CD14-positive monocyte (primary cell): ENCODE measurements at regions not wholly inside any gene's neighbourhood (a gene's known extent, or its start where the extent isn't known, plus 50 kb on each side); places are given as distances from the start of the nearest gene placed in this dataset.

ENCODE experiments used
- DNase-seq, 3 donors: peaks; one replicate each; pipeline ENCODE4 v3.0.0-alpha.2; 2011 to 2022
- H2AFZ ChIP-seq: 2 replicates; pipeline ENCODE4 v1.6.0; 2012; ENCODE audit warnings: mild to moderate bottlenecking, low read depth, low read length, inconsistent platforms; ENCODE audit not compliant: insufficient read depth, poor library complexity, severe bottlenecking
- H3K27ac ChIP-seq, 2 donors: 1 replicate in 1 of 2; 2 replicates in 1 of 2; pipeline ENCODE4 v1.5.1; 2012 to 2013; ENCODE audit warnings: low read length in 2 of 2, control low read depth in 1 of 2, inconsistent platforms in 1 of 2, low read depth in 1 of 2, mild to moderate bottlenecking in 1 of 2
- H3K27me3 ChIP-seq, 2 donors: one replicate each; pipeline versions ENCODE4 v1.6.0 to v1.6.1; 2011 to 2013; ENCODE audit warnings: low read length in 2 of 2; ENCODE audit not compliant: control insufficient read depth in 2 of 2, insufficient read depth in 2 of 2
- H3K36me3 ChIP-seq, 2 donors: replicated peaks in 1 of 2; 1 replicate in 1 of 2; 2 replicates in 1 of 2; pipeline versions ENCODE4 v1.5.1 to v1.6.1; 2012 to 2013; ENCODE audit warnings: low read length in 2 of 2, control low read depth in 1 of 2, inconsistent platforms in 1 of 2, mild to moderate bottlenecking in 1 of 2; ENCODE audit not compliant: insufficient read depth in 2 of 2, control insufficient read depth in 1 of 2
- H3K4me1 ChIP-seq, 2 donors: 1 replicate in 1 of 2; 2 replicates in 1 of 2; pipeline versions ENCODE4 v1.5.1 to v1.6.1; 2012 to 2013; ENCODE audit warnings: low read length in 2 of 2, control low read depth in 1 of 2, inconsistent platforms in 1 of 2, mild to moderate bottlenecking in 1 of 2, moderate library complexity in 1 of 2; ENCODE audit not compliant: insufficient read depth in 2 of 2, control insufficient read depth in 1 of 2
- H3K4me2 ChIP-seq: replicated peaks from 2 replicates; pipeline ENCODE3; 2012; ENCODE audit warnings: low read length, moderate library complexity, mild to moderate bottlenecking; ENCODE audit not compliant: poor library complexity, severe bottlenecking; ENCODE audit errors: extremely low read depth
- H3K4me3 ChIP-seq, 3 experiments: fragments of 200-600 bp in 1 of 3; sonication (generic) in 1 of 3; replicated peaks in 1 of 3; 1 replicate in 2 of 3; 2 replicates in 1 of 3; pipeline ENCODE4 v1.5.1; 2011 to 2013; ENCODE audit warnings: low read length in 3 of 3, mild to moderate bottlenecking in 3 of 3, control low read depth in 2 of 3, low read depth in 2 of 3, inconsistent platforms in 1 of 3, moderate library complexity in 1 of 3
- H3K79me2 ChIP-seq: 2 replicates; pipeline ENCODE4 v1.6.0; 2012; ENCODE audit warnings: mild to moderate bottlenecking, control low read depth, inconsistent platforms, low read length, moderate library complexity; ENCODE audit not compliant: insufficient read depth
- H3K9ac ChIP-seq: 2 replicates; pipeline ENCODE4 v1.6.0; 2017; ENCODE audit warnings: low read length, mild to moderate bottlenecking; ENCODE audit not compliant: insufficient read depth, poor library complexity, severe bottlenecking
- H3K9me3 ChIP-seq, 2 donors: replicated peaks in 1 of 2; 1 replicate in 1 of 2; 2 replicates in 1 of 2; pipeline versions ENCODE4 v1.5.1 to v1.6.1; 2012 to 2013; ENCODE audit warnings: low read length in 2 of 2, control low read depth in 1 of 2; ENCODE audit not compliant: control insufficient read depth in 1 of 2, insufficient read depth in 1 of 2
- H4K20me1 ChIP-seq: 2 replicates; pipeline ENCODE4 v1.6.0; 2012; ENCODE audit warnings: mild to moderate bottlenecking, low read length, control low read depth, moderate library complexity; ENCODE audit not compliant: insufficient read depth
- H3K27ac Mint-ChIP-seq, 7 donors: one replicate each; pipeline ENCODE4 v1.8.0; 2020; ENCODE audit warnings: mild to moderate bottlenecking in 7 of 7, mixed read lengths in 7 of 7, moderate library complexity in 6 of 7, inconsistent platforms in 2 of 7
- H3K27me3 Mint-ChIP-seq, 3 donors: one replicate each; pipeline ENCODE4 v1.8.0; 2021 to 2022; ENCODE audit warnings: low read depth in 3 of 3, mild to moderate bottlenecking in 3 of 3, mixed read lengths in 3 of 3, moderate library complexity in 3 of 3, inconsistent platforms in 1 of 3
- H3K36me3 Mint-ChIP-seq, 2 donors: one replicate each; pipeline ENCODE4 v1.8.0; 2020; ENCODE audit warnings: mixed read lengths in 2 of 2, inconsistent platforms in 1 of 2, mild to moderate bottlenecking in 1 of 2
- H3K4me1 Mint-ChIP-seq: one replicate; pipeline ENCODE4 v1.8.0; 2020; ENCODE audit warnings: mild to moderate bottlenecking, mixed read lengths
- H3K4me3 Mint-ChIP-seq, 2 donors: one replicate each; pipeline ENCODE4 v1.8.0; 2020; ENCODE audit warnings: mild to moderate bottlenecking in 2 of 2, mixed read lengths in 2 of 2, moderate library complexity in 1 of 2
- H3K9me3 Mint-ChIP-seq, 7 donors: one replicate each; pipeline ENCODE4 v1.8.0; 2020 to 2022; ENCODE audit warnings: mixed read lengths in 7 of 7, mild to moderate bottlenecking in 6 of 7, moderate library complexity in 6 of 7, inconsistent platforms in 2 of 7
- WGBS: methylation state at CpG from one replicate; pipeline ENCODE4 v1.1.5; 2013; ENCODE audit warnings: missing lambda C conversion rate; ENCODE audit not compliant: insufficient coverage; 5-methylcytosine and 5-hydroxymethylcytosine counted together
- intact Hi-C, 2 donors: fragments of 100-400 bp; cut with micrococcal nuclease; formaldehyde crosslinking; loops; one replicate each; pipeline versions ENCODE4 v1.15.0 to v1.15.1; 2023
- TF ChIP-seq, protein P1 (sequence below): fragments of 200-600 bp; IDR thresholded peaks from one replicate; pipeline ENCODE4 v1.8.0; 2022; ENCODE audit warnings: antibody characterized with exemption, mild to moderate bottlenecking

DNA sequence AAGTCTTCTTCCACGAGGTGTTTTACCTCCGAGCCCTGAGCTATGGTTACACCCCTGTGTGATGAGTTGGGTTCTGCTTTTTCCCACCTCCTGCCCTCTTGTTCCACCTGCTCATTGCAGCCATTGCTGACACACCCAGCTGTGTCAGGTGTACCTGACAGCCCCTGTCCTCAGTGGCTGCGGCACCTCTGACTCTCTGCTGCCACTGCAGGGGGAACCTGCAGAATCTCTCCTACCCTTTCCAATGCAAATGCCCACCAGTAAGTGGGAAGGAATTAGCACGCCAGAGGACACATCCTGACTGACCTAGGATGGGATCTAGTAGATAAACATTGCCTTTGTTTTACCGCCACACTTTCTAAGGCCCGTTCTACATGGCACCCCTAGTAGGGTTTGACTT, 600.9 kb upstream of the MKI67 start:
- H3K4me1 Mint-ChIP-seq, result no peaks in the 10 kb centered on the region
- intact Hi-C loops, result no loop called here
- no peak overlapping the region for H3K27ac Mint-ChIP-seq
- no peak overlapping the region for H3K4me2 ChIP-seq
- H3K4me3 Mint-ChIP-seq, result no peak overlapping the region
- H2AFZ ChIP-seq, result no peak overlapping the region
- TF ChIP-seq, protein P1, sequence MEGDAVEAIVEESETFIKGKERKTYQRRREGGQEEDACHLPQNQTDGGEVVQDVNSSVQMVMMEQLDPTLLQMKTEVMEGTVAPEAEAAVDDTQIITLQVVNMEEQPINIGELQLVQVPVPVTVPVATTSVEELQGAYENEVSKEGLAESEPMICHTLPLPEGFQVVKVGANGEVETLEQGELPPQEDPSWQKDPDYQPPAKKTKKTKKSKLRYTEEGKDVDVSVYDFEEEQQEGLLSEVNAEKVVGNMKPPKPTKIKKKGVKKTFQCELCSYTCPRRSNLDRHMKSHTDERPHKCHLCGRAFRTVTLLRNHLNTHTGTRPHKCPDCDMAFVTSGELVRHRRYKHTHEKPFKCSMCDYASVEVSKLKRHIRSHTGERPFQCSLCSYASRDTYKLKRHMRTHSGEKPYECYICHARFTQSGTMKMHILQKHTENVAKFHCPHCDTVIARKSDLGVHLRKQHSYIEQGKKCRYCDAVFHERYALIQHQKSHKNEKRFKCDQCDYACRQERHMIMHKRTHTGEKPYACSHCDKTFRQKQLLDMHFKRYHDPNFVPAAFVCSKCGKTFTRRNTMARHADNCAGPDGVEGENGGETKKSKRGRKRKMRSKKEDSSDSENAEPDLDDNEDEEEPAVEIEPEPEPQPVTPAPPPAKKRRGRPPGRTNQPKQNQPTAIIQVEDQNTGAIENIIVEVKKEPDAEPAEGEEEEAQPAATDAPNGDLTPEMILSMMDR, result no peak
- no peak overlapping the region for H3K9ac ChIP-seq
- H3K36me3 ChIP-seq, result no peaks in the 10 kb centered on the region
- H3K4me1 ChIP-seq, result no peaks in the 10 kb centered on the region
- no peaks in the 10 kb centered on the region for H3K79me2 ChIP-seq
- 57% methylated on average over 2 of the region's 6 CpGs for WGBS
- no peaks in the 10 kb centered on the region for H3K9me3 ChIP-seq
- H3K36me3 Mint-ChIP-seq, result no peaks in the 10 kb centered on the region
- no peak for DNase-seq
- peaks cover 2 to 7% (median 4%) of the 10 kb centered on the region in 3 donors for H3K27me3 Mint-ChIP-seq
- no peak overlapping the region for H3K27ac ChIP-seq
- no peaks in the 10 kb centered on the region for H4K20me1 ChIP-seq
- H3K27me3 ChIP-seq, result no peaks in the 10 kb centered on the region
- no peak overlapping the region for H3K4me3 ChIP-seq
- peaks cover 0 to 2% (median 0%) of the 10 kb centered on the region in 7 donors for H3K9me3 Mint-ChIP-seq

GRCh38 chr10:128729910-128730420, 603.7 kb upstream of the MKI67 start:
- TF ChIP-seq, protein P1, result no peak
- no peaks in the 10 kb centered on the region for H3K36me3 ChIP-seq
- Mint-ChIP-seq H3K4me3 (no peak overlapping the region), H3K27me3 (peaks cover 2 to 9% (median 4%) of the 10 kb centered on the region in 3 donors), H3K9me3 (peaks cover 0 to 2% (median 0%) of the 10 kb centered on the region in 7 donors), H3K4me1 (no peaks in the 10 kb centered on the region), H3K27ac (no peak overlapping the region), H3K36me3 (no peaks in the 10 kb centered on the region)
- H3K27ac ChIP-seq, result no peak overlapping the region
- H3K4me2 ChIP-seq, result no peak overlapping the region
- H3K4me3 ChIP-seq, result no peak overlapping the region
- no peak for DNase-seq
- H3K9me3 ChIP-seq, result no peaks in the 10 kb centered on the region
- WGBS, result 95% methylated on average over 4 of the region's 4 CpGs
- no peak overlapping the region for H2AFZ ChIP-seq
- H3K4me1 ChIP-seq, result no peaks in the 10 kb centered on the region
- no peaks in the 10 kb centered on the region for H3K79me2 ChIP-seq
- H3K27me3 ChIP-seq, result no peaks in the 10 kb centered on the region
- no peak overlapping the region for H3K9ac ChIP-seq
- H4K20me1 ChIP-seq, result no peaks in the 10 kb centered on the region
- intact Hi-C loops, result no loop called here
